Brain microvascular endothelial cell (primary cell): ENCODE measurements at regions not wholly inside any gene's neighbourhood (a gene's known extent, or its start where the extent isn't known, plus 50 kb on each side); places are given as distances from the start of the nearest gene placed in this dataset.

ENCODE experiments used
- DNase-seq: peaks from one replicate; pipeline ENCODE4 v3.0.0-alpha.2; 2020
- H3K27ac ChIP-seq: fragments of 250-450 bp; sonication (Bioruptor Pico); 2 replicates; pipeline ENCODE4 v1.5.1; 2020; ENCODE audit warnings: mild to moderate bottlenecking, moderate library complexity
- H3K27me3 ChIP-seq: fragments of 250-450 bp; sonication (Bioruptor Pico); replicated peaks from 2 replicates; pipeline ENCODE4 v1.5.1; 2020; ENCODE audit warnings: mild to moderate bottlenecking
- H3K36me3 ChIP-seq: fragments of 250-450 bp; sonication (Bioruptor Pico); replicated peaks from 2 replicates; pipeline ENCODE4 v1.5.1; 2020; ENCODE audit warnings: mild to moderate bottlenecking
- H3K4me3 ChIP-seq: 2 replicates; pipeline ENCODE4 v1.5.1; 2011; ENCODE audit warnings: low read depth, mild to moderate bottlenecking, control low read depth, low read length, moderate library complexity
- in situ Hi-C: cut with HindIII; loops from 2 replicates; pipeline ENCODE4 v1.10.0; 2017; ENCODE audit warnings: low sequenced_read_pairs, low pct_ligation_motif_present
- TF ChIP-seq, protein P1 (sequence below): IDR thresholded peaks from 2 replicates; pipeline ENCODE4 v1.5.1; 2011; ENCODE audit warnings: low read depth, mild to moderate bottlenecking, moderate library complexity, low read length, control low read depth, inconsistent platforms; ENCODE audit errors: missing control alignments

DNA sequence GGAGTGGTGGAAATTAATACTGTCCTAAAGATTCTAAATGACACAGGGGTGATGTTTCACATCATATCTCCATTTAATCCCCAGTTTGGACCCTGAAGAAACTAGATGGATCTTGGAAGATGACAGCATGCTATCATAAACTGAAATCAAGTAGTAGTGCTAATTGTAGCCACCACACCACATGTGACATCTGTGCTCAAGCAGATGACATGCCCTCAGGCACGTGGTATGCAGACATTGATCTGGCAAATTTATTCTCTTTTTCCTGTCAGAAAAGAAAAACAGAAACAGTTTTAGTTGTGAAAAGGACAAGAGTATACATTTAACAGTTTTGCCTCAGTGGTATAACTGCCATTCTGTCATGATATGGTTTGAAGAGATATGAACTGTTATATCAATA, 52.9 kb upstream of the PGR start:
- Histone ChIP-seq H3K27me3 (no peaks in the 10 kb centered on the region), H3K27ac (no peak overlapping the region), H3K36me3 (no peaks in the 10 kb centered on the region), H3K4me3 (no peak overlapping the region)
- DNase-seq, result no peak
- in situ Hi-C loops, result no loop called here
- TF ChIP-seq, protein P1, sequence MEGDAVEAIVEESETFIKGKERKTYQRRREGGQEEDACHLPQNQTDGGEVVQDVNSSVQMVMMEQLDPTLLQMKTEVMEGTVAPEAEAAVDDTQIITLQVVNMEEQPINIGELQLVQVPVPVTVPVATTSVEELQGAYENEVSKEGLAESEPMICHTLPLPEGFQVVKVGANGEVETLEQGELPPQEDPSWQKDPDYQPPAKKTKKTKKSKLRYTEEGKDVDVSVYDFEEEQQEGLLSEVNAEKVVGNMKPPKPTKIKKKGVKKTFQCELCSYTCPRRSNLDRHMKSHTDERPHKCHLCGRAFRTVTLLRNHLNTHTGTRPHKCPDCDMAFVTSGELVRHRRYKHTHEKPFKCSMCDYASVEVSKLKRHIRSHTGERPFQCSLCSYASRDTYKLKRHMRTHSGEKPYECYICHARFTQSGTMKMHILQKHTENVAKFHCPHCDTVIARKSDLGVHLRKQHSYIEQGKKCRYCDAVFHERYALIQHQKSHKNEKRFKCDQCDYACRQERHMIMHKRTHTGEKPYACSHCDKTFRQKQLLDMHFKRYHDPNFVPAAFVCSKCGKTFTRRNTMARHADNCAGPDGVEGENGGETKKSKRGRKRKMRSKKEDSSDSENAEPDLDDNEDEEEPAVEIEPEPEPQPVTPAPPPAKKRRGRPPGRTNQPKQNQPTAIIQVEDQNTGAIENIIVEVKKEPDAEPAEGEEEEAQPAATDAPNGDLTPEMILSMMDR, result no peak

DNA sequence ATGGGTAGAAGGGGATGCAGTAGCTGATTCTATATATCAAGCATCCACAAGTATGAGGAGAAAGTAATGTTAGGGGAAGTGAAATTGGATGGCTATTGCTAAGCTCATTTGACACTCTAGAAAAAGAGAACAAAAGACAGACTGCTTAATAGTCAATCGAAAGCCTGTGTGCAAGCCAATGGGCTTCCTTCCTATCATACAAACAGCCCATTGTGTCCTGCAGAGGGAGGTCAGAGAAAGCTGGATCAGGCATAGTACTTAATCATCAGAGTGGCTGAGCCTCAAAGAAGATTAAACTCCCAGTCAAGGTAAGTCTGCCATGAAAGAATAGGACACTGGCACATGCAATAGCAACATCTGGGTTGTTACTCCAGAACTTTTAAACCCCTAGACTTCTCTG, 50.9 kb upstream of the PGR start:
- Histone ChIP-seq H3K27me3 (no peaks in the 10 kb centered on the region), H3K27ac (no peak overlapping the region), H3K4me3 (no peak overlapping the region), H3K36me3 (no peaks in the 10 kb centered on the region)
- DNase-seq, result no peak
- in situ Hi-C loops, result no loop called here
- TF ChIP-seq, protein P1, result no peak
